Activated T-cell treated with anti-CD3 and anti-CD28 coated beads for 24 hours (primary cell): ENCODE measurements at regions not wholly inside any gene's neighbourhood (a gene's known extent, or its start where the extent isn't known, plus 50 kb on each side); places are given as distances from the start of the nearest gene placed in this dataset.

Experiments
- DNase-seq: peaks from one replicate; pipeline ENCODE4 v3.0.0-alpha.2; 2020; ENCODE audit warnings: low read depth

GRCh38 chr12:68557011-68557730, 53.5 kb upstream of the RAP1B start:
- no peak for DNase-seq

- no peak for DNase-seq
Observed at GRCh38 chr12:68559246-68559645, 51.5 kb upstream of the RAP1B start.

- DNase-seq, result no peak
Observed at GRCh38 chr12:68559984-68560850, 50.5 kb upstream of the RAP1B start.

GRCh38 chr12:68560851-68561422, 49.8 kb upstream of the RAP1B start:
- no peak for DNase-seq
